IMR-90 (cell line): ENCODE measurements at regions not wholly inside any gene's neighbourhood (a gene's known extent, or its start where the extent isn't known, plus 50 kb on each side); places are given as distances from the start of the nearest gene placed in this dataset.

ENCODE experiments used
- CTCF ChIP-seq: conservative IDR thresholded peaks from 2 replicates; pipeline ENCODE4 v1.5.1; 2012; ENCODE audit warnings: mild to moderate bottlenecking, low read depth, low read length, improper control_type of control experiment
- MAZ ChIP-seq: IDR thresholded peaks from 2 replicates; pipeline ENCODE4 v1.6.1; 2012; ENCODE audit warnings: low read depth, mild to moderate bottlenecking, low read length, improper control_type of control experiment, moderate library complexity, borderline replicate concordance
- MXI1 ChIP-seq: IDR thresholded peaks from 2 replicates; pipeline ENCODE4 v1.6.1; 2012; ENCODE audit warnings: low read depth, mild to moderate bottlenecking, low read length, moderate library complexity, borderline replicate concordance
- RAD21 ChIP-seq: IDR thresholded peaks from 2 replicates; pipeline ENCODE4 v1.6.1; 2012; ENCODE audit warnings: low read length, improper control_type of control experiment

- TF ChIP-seq CTCF: no peak
- no peak for TF ChIP-seq RAD21
- TF ChIP-seq MXI1: no peak
- no peak for TF ChIP-seq MAZ
Observed at GRCh38 chr6:97653076-97653475, 370.1 kb upstream of the MMS22L start.
